ENCODE measurements at regions not wholly inside any gene's neighbourhood (a gene's known extent, or its start where the extent isn't known, plus 50 kb on each side); places are given as distances from the start of the nearest gene placed in this dataset.

DNA sequence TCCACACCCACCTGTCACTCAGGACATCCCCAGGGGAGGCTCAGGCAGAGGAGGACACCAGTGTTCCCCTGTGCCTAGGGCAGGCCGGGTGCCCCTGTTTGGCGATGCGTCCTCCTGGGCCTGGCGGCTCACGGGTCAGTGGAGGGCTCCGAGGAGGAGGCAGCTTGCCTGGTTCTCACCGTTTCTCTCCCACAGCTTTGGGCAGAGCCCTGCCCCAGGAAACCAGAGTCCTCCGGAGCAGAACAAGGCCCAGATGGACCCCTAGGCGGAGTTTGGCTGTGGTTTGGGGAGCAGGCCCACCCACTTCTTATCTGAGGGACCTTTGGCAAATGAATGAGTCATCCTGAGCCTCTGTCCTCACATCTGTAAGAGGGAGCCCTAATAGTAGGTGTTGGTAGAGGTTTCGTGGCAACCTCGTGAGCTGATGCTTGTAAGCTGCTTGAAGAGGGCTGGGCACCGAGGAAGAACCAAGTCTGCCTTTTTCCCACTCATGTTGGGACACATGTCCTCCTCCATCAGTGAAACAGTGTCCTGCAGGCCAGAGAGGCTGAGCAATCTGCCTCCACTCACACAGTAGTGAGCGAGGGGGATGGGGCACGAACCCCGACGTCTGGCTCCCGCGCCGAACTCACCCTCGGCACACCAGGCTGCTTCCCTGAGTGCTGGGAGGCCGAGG, 247.0 kb upstream of the CIBAR2 start:
- Histone ChIP-seq H3K79me2 (ENCODE audit: low read depth) (no peaks in the 10 kb centered on the region), H3K4me1 (replicated peaks; ENCODE audit: insufficient read depth) (peaks cover 24% of the 10 kb centered on the region), H3K27me3 (ENCODE audit: insufficient read depth, low read depth) (no peaks in the 10 kb centered on the region), H3K9me2 (ENCODE audit: insufficient read depth) (no peaks in the 10 kb centered on the region), H3K9me3 (ENCODE audit: insufficient read depth, low read depth) (no peaks in the 10 kb centered on the region), H3K4me3 (no peak overlapping the region), H3K36me3 (ENCODE audit: low read depth) (no peaks in the 10 kb centered on the region), H3K4me2 (no peak overlapping the region), H2AFZ (no peak overlapping the region), H3K27ac (no peak overlapping the region), H4K20me1 (ENCODE audit: insufficient read depth) (no peaks in the 10 kb centered on the region), H3F3A (ENCODE audit: insufficient read depth, low read depth) (peaks cover 21% of the 10 kb centered on the region)
- intact Hi-C loops (cut with micrococcal nuclease; ENCODE audit: unreplicated experiment), result loop anchor here (10.0 kb wide), 1 partner anchor 386 kb away; no protein-coding TSS in a partner anchor
- ChIA-PET POLR2A (ENCODE audit: unreplicated experiment) (no interaction called here), CTCF (interaction anchor here (0.9 kb wide), 1 partner anchor 12 kb away, joined by 5 read pairs; no protein-coding TSS in a partner anchor)
- no TSS peak for BruUV-seq (replicated peaks)
- no peak for TF ChIP-seq EZH2 (IDR thresholded peaks at IDR 0.05; ENCODE audit: low read depth)
- TF ChIP-seq, protein P1, sequence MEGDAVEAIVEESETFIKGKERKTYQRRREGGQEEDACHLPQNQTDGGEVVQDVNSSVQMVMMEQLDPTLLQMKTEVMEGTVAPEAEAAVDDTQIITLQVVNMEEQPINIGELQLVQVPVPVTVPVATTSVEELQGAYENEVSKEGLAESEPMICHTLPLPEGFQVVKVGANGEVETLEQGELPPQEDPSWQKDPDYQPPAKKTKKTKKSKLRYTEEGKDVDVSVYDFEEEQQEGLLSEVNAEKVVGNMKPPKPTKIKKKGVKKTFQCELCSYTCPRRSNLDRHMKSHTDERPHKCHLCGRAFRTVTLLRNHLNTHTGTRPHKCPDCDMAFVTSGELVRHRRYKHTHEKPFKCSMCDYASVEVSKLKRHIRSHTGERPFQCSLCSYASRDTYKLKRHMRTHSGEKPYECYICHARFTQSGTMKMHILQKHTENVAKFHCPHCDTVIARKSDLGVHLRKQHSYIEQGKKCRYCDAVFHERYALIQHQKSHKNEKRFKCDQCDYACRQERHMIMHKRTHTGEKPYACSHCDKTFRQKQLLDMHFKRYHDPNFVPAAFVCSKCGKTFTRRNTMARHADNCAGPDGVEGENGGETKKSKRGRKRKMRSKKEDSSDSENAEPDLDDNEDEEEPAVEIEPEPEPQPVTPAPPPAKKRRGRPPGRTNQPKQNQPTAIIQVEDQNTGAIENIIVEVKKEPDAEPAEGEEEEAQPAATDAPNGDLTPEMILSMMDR (conservative IDR thresholded peaks at IDR 0.05), result no peak
- no peak for DNase-seq

DNA sequence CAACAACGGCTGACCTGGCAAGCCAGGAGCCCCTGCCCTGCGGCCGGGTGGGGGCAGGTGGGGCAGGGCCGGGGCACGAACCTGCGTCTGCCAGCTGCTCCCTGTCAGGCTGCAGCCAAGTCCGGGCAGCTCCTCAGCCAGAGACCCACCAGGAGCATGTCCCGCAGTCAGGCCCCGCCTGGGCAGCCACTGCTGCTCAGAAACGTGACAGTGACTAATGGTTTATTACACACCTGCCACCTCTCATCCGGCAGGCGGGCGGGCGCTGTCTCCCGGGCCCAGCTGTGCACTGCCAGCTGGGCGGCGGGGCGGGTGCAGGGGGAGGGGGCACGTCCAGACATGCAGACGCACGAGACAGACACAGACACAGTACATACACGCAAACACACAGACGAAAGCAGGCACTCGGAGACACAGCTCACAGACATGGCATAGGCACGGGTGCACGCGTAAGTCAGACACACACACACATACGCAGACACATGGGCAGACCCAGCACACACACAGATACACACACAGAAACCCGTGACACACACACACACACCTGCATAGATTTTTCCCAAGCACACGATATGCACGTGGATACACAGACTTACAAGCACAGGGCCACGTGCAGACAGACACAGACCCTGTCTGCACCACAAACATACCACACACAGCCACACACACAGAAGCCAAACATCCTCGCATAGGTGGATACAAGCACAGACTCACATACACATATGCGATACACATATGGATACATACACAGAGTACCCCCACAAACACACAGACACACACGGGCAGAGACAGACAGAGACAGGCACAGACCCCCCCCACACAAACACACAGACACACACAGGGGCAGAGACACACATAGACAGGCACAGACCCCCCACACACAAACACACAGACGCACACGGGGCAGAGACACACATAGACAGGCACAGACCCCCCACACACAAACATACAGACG, 248.3 kb upstream of the CIBAR2 start:
- H3F3A ChIP-seq (ENCODE audit: insufficient read depth, low read depth), result peaks cover 7% of the 10 kb centered on the region
- intact Hi-C loops (cut with micrococcal nuclease; ENCODE audit: unreplicated experiment), result no loop called here
- H3K9me2 ChIP-seq (ENCODE audit: insufficient read depth), result no peaks in the 10 kb centered on the region
- H3K36me3 ChIP-seq (ENCODE audit: low read depth), result no peaks in the 10 kb centered on the region
- H4K20me1 ChIP-seq (ENCODE audit: insufficient read depth), result no peaks in the 10 kb centered on the region
- H3K4me1 ChIP-seq (replicated peaks; ENCODE audit: insufficient read depth), result peaks cover 11% of the 10 kb centered on the region
- no peak overlapping the region for H3K4me2 ChIP-seq
- H3K79me2 ChIP-seq (ENCODE audit: low read depth), result no peaks in the 10 kb centered on the region
- BruUV-seq (replicated peaks), result no TSS peak
- peak in 1 of 2 experiments; percentile 70 for DNase-seq
- CTCF ChIA-PET, result interaction anchor here (0.6 kb wide), 1 partner anchor 377 kb away, joined by 8 read pairs; no protein-coding TSS in a partner anchor
- no peak for TF ChIP-seq EZH2 (IDR thresholded peaks at IDR 0.05; ENCODE audit: low read depth)
- TF ChIP-seq, protein P1 (conservative IDR thresholded peaks at IDR 0.05), result no peak
- H2AFZ ChIP-seq, result no peak overlapping the region
- no peak overlapping the region for H3K27ac ChIP-seq
- no peaks in the 10 kb centered on the region for H3K9me3 ChIP-seq (ENCODE audit: insufficient read depth, low read depth)
- POLR2A ChIA-PET (ENCODE audit: unreplicated experiment), result no interaction called here
- no peak overlapping the region for H3K4me3 ChIP-seq
- H3K27me3 ChIP-seq (ENCODE audit: insufficient read depth, low read depth), result no peaks in the 10 kb centered on the region

DNA sequence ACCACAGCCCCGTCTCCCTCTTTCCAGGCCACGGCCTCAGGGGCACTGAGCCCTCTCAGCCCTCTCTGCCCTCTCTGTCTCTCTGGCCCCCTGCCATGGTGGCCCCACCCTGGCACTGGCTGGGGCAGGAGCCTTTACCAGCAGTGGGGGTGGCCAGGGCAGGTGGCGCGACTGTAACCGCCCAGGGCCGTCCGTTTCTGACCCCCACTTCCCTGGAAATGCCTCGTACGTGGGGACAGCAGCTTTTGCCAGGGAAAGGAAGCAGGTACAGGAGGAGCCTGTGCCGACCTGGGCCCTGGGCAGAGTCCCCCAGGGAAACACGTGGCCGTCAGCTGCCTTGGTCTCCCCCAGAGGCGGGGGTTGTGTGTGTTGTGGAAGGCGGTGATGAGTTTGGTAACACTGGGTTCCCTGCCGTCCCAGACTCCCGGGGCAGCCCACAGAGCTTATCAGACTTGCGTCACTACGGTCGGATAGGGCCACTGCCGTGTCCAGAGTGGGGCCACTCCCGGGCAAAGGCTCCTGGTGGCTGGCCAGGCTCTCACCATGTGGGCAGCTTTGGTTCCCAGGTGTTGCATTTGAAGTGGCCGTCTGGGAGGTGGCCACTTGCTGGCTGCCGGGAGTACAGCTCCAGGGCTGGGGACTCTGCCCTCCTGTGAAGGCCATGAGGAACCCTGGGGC, 249.3 kb upstream of the CIBAR2 start:
- no peak overlapping the region for H2AFZ ChIP-seq
- H3K36me3 ChIP-seq (ENCODE audit: low read depth), result no peaks in the 10 kb centered on the region
- ChIA-PET POLR2A (ENCODE audit: unreplicated experiment) (no interaction called here), CTCF (interaction anchor here (0.5 kb wide), 1 partner anchor 115 kb away, joined by 9 read pairs; no protein-coding TSS in a partner anchor)
- H3F3A ChIP-seq (ENCODE audit: insufficient read depth, low read depth), result no peaks in the 10 kb centered on the region
- no peak for TF ChIP-seq EZH2 (IDR thresholded peaks at IDR 0.05; ENCODE audit: low read depth)
- TF ChIP-seq, protein P1 (conservative IDR thresholded peaks at IDR 0.05), result no peak
- intact Hi-C loops (cut with micrococcal nuclease; ENCODE audit: unreplicated experiment), result no loop called here
- H4K20me1 ChIP-seq (ENCODE audit: insufficient read depth), result no peaks in the 10 kb centered on the region
- 0 out of 2 replicates have a peak, but pooled peaks cover 5% of the 10 kb centered on the region for H3K4me1 ChIP-seq (replicated peaks; ENCODE audit: insufficient read depth)
- no peak for DNase-seq
- H3K9me3 ChIP-seq (ENCODE audit: insufficient read depth, low read depth), result no peaks in the 10 kb centered on the region
- no peak overlapping the region for H3K27ac ChIP-seq
- no peaks in the 10 kb centered on the region for H3K79me2 ChIP-seq (ENCODE audit: low read depth)
- no peaks in the 10 kb centered on the region for H3K9me2 ChIP-seq (ENCODE audit: insufficient read depth)
- no peak overlapping the region for H3K4me3 ChIP-seq
- no peak overlapping the region for H3K4me2 ChIP-seq
- BruUV-seq (replicated peaks), result no TSS peak
- no peaks in the 10 kb centered on the region for H3K27me3 ChIP-seq (ENCODE audit: insufficient read depth, low read depth)

Measured in PC-9 (cell line).